GM23338 (cell line): ENCODE measurements at regions not wholly inside any gene's neighbourhood (a gene's known extent, or its start where the extent isn't known, plus 50 kb on each side); places are given as distances from the start of the nearest gene placed in this dataset.

ENCODE experiments used
- ATAC-seq: fragments of 200-7000 bp; cut with Tn5 transposase; 3 replicates; pipeline ENCODE4 v1.9.1; 2020
- DNase-seq: peaks from one replicate; pipeline ENCODE4 v3.0.0-alpha.2; 2015; ENCODE audit warnings: low spot score
- H2AFZ ChIP-seq: fragments of 200-600 bp; sonication (generic); 2 replicates; pipeline ENCODE4 v1.8.0; 2016; ENCODE audit warnings: antibody characterized with exemption, mild to moderate bottlenecking, moderate library complexity
- H3F3A ChIP-seq: fragments of 200-600 bp; sonication (generic); replicated peaks from 2 replicates; pipeline ENCODE4 v1.8.0; 2017; ENCODE audit warnings: antibody characterized with exemption, mixed run types, low read depth
- H3K27ac ChIP-seq: fragments of 200-600 bp; sonication (generic); 2 replicates; pipeline ENCODE4 v1.6.1; 2016; ENCODE audit warnings: low read depth
- H3K27me3 ChIP-seq: fragments of 200-600 bp; sonication (generic); 2 replicates; pipeline ENCODE4 v1.8.0; 2016; ENCODE audit warnings: mild to moderate bottlenecking, mixed run types, moderate library complexity; ENCODE audit not compliant: insufficient read depth
- H3K36me3 ChIP-seq: fragments of 200-600 bp; sonication (generic); 2 replicates; pipeline ENCODE4 v1.8.0; 2016; ENCODE audit warnings: mild to moderate bottlenecking; ENCODE audit not compliant: insufficient read depth
- H3K4me1 ChIP-seq: fragments of 200-600 bp; sonication (generic); 2 replicates; pipeline ENCODE4 v1.8.0; 2016; ENCODE audit warnings: mild to moderate bottlenecking, moderate library complexity; ENCODE audit not compliant: insufficient read depth
- H3K4me2 ChIP-seq: fragments of 200-600 bp; sonication (generic); 2 replicates; pipeline ENCODE4 v1.7.1; 2017; ENCODE audit warnings: mixed run types
- H3K4me3 ChIP-seq: fragments of 200-600 bp; sonication (generic); 2 replicates; pipeline ENCODE4 v1.6.1; 2016; ENCODE audit warnings: mixed run types
- H3K79me2 ChIP-seq: fragments of 200-600 bp; sonication (generic); replicated peaks from 2 replicates; pipeline ENCODE4 v1.8.0; 2017; ENCODE audit warnings: mild to moderate bottlenecking; ENCODE audit not compliant: insufficient read depth
- H3K9me2 ChIP-seq: fragments of 200-600 bp; sonication (generic); 2 replicates; pipeline ENCODE4 v1.8.0; 2017; ENCODE audit not compliant: insufficient read depth
- H4K20me1 ChIP-seq: fragments of 200-600 bp; sonication (generic); replicated peaks from 2 replicates; pipeline ENCODE4 v1.8.0; 2017; ENCODE audit warnings: mild to moderate bottlenecking; ENCODE audit not compliant: insufficient read depth
- H3K27ac Mint-ChIP-seq: 2 replicates; pipeline ENCODE4 v1.8.0; 2020; ENCODE audit warnings: inconsistent platforms, mild to moderate bottlenecking, moderate library complexity, mixed read lengths
- H3K27me3 Mint-ChIP-seq: 3 replicates; pipeline ENCODE4 v1.8.0; 2022; ENCODE audit warnings: low read depth, mild to moderate bottlenecking, moderate library complexity, mixed read lengths, inconsistent platforms; ENCODE audit not compliant: insufficient read depth, poor library complexity
- H3K36me3 Mint-ChIP-seq: 3 replicates; pipeline ENCODE4 v1.8.0; 2021; ENCODE audit warnings: low read depth, mild to moderate bottlenecking, inconsistent platforms, moderate library complexity, mixed read lengths
- H3K4me1 Mint-ChIP-seq: 3 replicates; pipeline ENCODE4 v1.8.0; 2020; ENCODE audit warnings: mild to moderate bottlenecking, inconsistent platforms, mixed read lengths
- H3K4me3 Mint-ChIP-seq: 3 replicates; pipeline ENCODE4 v1.8.0; 2021; ENCODE audit warnings: moderate library complexity, mild to moderate bottlenecking, inconsistent platforms, mixed read lengths
- H3K9me3 Mint-ChIP-seq: 3 replicates; pipeline ENCODE4 v1.8.0; 2020; ENCODE audit warnings: moderate library complexity, mild to moderate bottlenecking, inconsistent platforms, mixed read lengths
- CREB1 ChIP-seq: fragments of 250-450 bp; sonication (Bioruptor Pico); IDR thresholded peaks from 2 replicates; pipeline ENCODE4 v1.5.0; 2020; ENCODE audit warnings: low read depth, mild to moderate bottlenecking, moderate library complexity
- CTCF ChIP-seq, 2 experiments: fragments of 200-600 bp in 1 of 2; sonication (generic) in 1 of 2; conservative IDR thresholded peaks; 2 replicates each; pipeline versions ENCODE4 v1.5.1 to v1.6.1; 2016 to 2017; ENCODE audit warnings: antibody characterized with exemption in 2 of 2, low read depth in 2 of 2, mild to moderate bottlenecking in 2 of 2, moderate library complexity in 1 of 2
- ETS1 ChIP-seq: IDR thresholded peaks from 2 replicates; pipeline ENCODE4 v1.6.1; 2016; ENCODE audit warnings: antibody characterized with exemption
- EZH2 ChIP-seq: fragments of 200-600 bp; sonication (generic); IDR thresholded peaks from one replicate; pipeline ENCODE4 v1.8.0; 2017; ENCODE audit warnings: antibody characterized with exemption, mild to moderate bottlenecking, low read depth; ENCODE audit not compliant: unreplicated experiment
- EZH2phosphoT487 ChIP-seq: fragments of 200-600 bp; sonication (generic); IDR thresholded peaks from one replicate; pipeline ENCODE4 v1.8.1; 2018; ENCODE audit warnings: antibody characterized with exemption; ENCODE audit not compliant: unreplicated experiment
- JUNB ChIP-seq: IDR thresholded peaks from one replicate; pipeline ENCODE4 v1.6.1; 2016; ENCODE audit warnings: antibody characterized with exemption; ENCODE audit not compliant: unreplicated experiment
- NANOG ChIP-seq: IDR thresholded peaks from 2 replicates; pipeline ENCODE4 v1.6.1; 2016; ENCODE audit warnings: antibody characterized with exemption, borderline replicate concordance
- POLR2AphosphoS5 ChIP-seq: IDR thresholded peaks from 2 replicates; pipeline ENCODE4 v1.6.1; 2016; ENCODE audit warnings: antibody characterized with exemption, low read depth
- REST ChIP-seq: IDR thresholded peaks from one replicate; pipeline ENCODE4 v1.6.1; 2018; ENCODE audit warnings: antibody characterized with exemption; ENCODE audit not compliant: unreplicated experiment
- STAT1 ChIP-seq: IDR thresholded peaks from one replicate; pipeline ENCODE4 v1.6.1; 2016; ENCODE audit warnings: antibody characterized with exemption; ENCODE audit not compliant: unreplicated experiment
- ZNF114 ChIP-seq: fragments of 250-450 bp; sonication (Bioruptor Pico); IDR thresholded peaks from 2 replicates; pipeline ENCODE4 v1.5.0; 2020; ENCODE audit warnings: mild to moderate bottlenecking, moderate library complexity
- ZNF331 ChIP-seq: fragments of 250-450 bp; sonication (Bioruptor Pico); IDR thresholded peaks from 2 replicates; pipeline ENCODE4 v1.5.0; 2020; ENCODE audit warnings: low read depth, mild to moderate bottlenecking, moderate library complexity
- ZNF462 ChIP-seq: fragments of 250-450 bp; sonication (Bioruptor Pico); IDR thresholded peaks from 2 replicates; pipeline ENCODE4 v1.5.0; 2020; ENCODE audit warnings: mild to moderate bottlenecking, moderate library complexity

- Histone ChIP-seq H3K9me2 (no peaks in the 10 kb centered on the region), H3K4me2 (no peak overlapping the region), H3K79me2 (no peaks in the 10 kb centered on the region), H4K20me1 (no peaks in the 10 kb centered on the region), H3K27ac (no peak overlapping the region), H2AFZ (no peak overlapping the region), H3F3A (no peaks in the 10 kb centered on the region), H3K4me3 (no peak overlapping the region), H3K4me1 (no peaks in the 10 kb centered on the region), H3K27me3 (no peaks in the 10 kb centered on the region), H3K36me3 (no peaks in the 10 kb centered on the region)
- ATAC-seq (no peak), DNase-seq (no peak)
- H3K27me3 Mint-ChIP-seq = peaks cover 2% of the 10 kb centered on the region
- H3K9me3 Mint-ChIP-seq = no peaks in the 10 kb centered on the region
- H3K27ac Mint-ChIP-seq = no peak overlapping the region
- H3K4me1 Mint-ChIP-seq = no peaks in the 10 kb centered on the region
- TF ChIP-seq JUNB (no peak), EZH2 (no peak), ZNF114 (CRISPR knock-in tag) (no peak), POLR2AphosphoS5 (no peak), EZH2phosphoT487 (no peak), STAT1 (no peak), REST (no peak), NANOG (no peak), CTCF (conservative IDR thresholded peaks at IDR 0.05; ENCODE audit: low read depth in 2 of 2) (no peak), ETS1 (no peak), ZNF331 (CRISPR knock-in tag) (no peak), CREB1 (no peak), ZNF462 (CRISPR knock-in tag) (no peak)
- H3K36me3 Mint-ChIP-seq = no peaks in the 10 kb centered on the region
- H3K4me3 Mint-ChIP-seq = no peak overlapping the region
Observed at GRCh38 chr10:52570490-52570889, 202.1 kb downstream of the MBL2 start.
